HG02610 (cell line): ENCODE measurements at regions not wholly inside any gene's neighbourhood (a gene's known extent, or its start where the extent isn't known, plus 50 kb on each side); places are given as distances from the start of the nearest gene placed in this dataset.
A peak's percentile ranks its signal among the peaks of the same experiment; 100 is the strongest.

Experiments used
- ATAC-seq: cut with Tn5 transposase; IDR thresholded peaks from one replicate; pipeline ENCODE4 v1.9.1; 2021; ENCODE audit warnings: mild to moderate bottlenecking, moderate library complexity; ENCODE audit not compliant: unreplicated experiment

DNA sequence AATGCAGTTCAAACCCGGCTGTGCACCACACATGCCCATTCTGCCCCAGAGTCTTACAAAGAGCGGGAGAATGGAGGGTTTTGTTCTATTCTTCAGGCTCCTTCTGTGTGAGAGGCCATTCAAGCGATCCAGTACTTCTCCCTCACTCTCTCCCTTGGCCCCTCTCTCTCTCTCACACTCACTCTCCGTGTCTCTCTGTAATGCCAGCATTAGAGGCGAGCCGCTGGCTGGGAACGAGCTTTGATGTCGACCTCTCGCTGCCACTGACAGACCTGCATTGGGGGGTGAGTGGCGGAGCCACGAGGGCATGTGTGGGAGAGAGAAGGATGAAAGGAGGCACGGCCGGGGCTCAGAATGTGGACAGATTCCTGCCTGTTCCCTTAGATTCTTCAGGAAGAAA lies 231.7 kb upstream of the ARRDC4 start:
- no peak for ATAC-seq

DNA sequence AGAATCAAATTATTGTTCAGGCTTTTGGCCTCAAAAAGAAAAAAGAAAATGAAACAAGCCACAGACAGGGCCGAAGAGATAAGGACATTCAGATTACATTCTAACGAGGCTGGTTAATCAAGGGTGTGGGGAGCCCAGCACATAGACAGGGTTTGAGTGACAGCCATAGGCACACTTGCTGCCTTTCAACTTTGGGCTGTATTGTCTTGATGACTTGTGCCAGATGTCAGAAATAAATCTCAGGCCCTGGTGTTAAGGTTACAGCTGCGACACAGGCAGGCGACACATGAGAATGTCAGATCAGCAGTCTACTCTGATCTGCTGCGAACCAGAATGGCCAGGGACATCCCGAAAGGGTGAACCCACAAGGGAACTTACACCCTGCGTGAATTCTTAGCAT lies 231.2 kb upstream of the ARRDC4 start:
- no peak for ATAC-seq

DNA sequence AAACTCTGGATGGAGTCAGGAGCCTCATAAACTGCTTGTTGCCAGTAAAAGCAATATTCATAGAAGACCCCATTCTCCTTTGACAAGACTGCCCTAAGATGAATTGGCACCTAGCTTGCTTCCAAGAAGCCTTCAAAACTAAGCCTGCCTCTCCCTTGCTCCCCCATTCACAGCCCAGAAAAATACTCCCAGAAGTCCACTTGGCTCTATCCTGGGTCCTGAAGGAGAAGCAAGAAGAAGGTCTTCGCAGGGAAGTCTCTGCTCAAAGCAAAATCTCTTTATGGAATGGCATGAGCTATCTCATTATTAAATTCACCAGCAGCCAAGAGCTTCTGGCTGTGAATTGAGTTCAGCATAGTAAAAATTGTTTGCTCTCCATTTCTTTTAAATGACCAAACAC lies 230.2 kb upstream of the ARRDC4 start:
- no peak for ATAC-seq

DNA sequence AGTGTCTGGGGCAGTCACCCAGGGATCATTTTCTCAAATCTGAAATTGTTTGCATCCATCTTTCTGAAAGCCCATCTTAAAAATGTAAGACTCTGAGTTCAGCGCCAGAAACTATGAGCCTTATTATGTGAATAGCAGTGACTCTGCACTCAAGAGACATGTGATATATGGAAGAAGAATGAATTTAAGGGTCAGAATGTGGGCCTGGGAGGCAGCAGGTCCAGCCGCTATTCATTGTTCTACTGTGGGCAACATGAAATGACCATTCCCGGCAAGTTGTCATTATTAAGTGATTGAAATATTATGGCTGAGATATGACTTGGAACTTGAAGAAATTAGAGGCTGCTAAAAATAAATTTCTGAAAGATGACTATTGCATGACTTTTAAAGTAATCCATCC lies 228.6 kb upstream of the ARRDC4 start:
- ATAC-seq, result no peak

DNA sequence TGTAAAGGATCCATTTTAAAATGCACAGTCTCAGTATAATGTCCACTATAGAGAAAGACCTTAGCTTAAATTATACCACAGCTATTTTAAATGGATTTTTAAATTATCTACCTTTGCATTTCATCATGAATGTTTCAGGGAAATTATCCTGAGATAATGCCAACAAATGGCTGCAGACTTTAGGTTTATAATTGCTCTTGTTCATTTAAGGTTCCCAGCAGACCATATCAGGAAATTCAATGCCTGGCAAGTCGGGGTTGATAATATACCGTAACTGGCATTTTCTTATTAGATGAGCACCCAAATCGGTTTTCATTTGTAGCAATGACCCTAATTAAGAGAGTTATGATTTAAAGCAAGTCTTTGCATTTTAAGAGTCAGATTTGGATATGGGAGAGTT lies 227.1 kb upstream of the ARRDC4 start:
- no peak for ATAC-seq

DNA sequence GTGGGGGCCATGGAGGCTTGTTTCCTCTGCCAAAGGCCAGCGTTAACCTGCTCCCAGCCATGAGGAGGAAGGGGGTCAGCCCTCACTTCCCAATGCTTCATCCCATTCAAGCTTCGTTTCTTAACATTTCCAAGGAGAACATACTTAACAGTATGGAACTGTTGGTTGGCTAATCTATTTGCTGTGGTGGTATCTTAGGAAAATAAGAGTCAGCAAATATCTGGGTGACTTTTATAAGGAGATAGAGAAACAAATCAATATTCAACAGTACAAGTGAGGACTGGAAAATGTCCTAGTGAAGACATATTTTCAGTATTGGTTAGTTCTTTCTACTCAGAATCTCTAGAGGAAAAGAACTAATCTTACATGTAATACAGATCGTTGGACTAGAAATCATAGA lies 223.8 kb upstream of the ARRDC4 start:
- no peak for ATAC-seq

DNA sequence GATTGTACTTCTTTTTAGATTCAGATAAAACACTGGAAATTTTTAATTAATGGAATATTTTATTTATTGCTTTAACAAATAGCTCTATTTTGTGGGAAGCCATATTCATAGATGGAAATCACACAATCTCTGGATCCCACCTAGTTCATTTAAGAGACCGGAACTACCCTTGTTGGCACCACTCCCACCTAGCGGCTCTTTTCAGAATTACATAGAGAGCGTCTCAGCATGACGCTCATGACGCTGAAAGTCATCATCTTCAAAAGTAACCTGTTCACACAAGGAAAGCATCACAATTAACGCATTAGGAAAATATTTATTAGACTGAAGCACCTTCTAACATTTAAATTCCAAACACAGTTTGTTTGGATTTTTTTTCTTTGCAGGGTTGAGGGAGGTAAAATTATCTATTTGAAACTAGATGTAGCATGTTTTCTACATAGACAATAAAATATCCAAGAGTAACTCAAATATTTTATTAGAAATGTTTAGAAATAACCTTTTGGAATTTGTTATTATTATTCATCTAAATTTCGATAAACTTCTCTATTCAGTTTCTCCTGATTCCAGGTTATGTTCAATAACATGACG lies 214.9 kb upstream of the ARRDC4 start:
- ATAC-seq, result peak; percentile 64

DNA sequence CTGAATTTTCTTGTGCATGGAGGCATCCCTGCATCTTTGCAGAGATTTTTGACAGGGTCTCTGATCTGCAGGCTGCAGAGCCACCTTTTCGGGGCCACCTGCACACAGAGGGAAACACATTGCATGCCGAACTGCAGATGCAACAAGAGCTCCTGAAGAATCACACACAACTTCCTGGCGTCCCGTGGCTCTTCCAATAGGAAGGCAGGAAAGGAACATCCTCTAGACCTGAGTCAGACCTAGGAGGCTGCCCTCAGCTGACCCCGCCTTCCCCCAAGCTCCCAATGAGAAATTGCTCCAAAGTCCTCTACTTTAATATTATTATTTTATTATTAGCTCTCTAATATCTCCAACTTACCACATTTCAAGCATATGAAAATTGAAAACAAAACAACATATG lies 213.2 kb upstream of the ARRDC4 start:
- ATAC-seq, result no peak

DNA sequence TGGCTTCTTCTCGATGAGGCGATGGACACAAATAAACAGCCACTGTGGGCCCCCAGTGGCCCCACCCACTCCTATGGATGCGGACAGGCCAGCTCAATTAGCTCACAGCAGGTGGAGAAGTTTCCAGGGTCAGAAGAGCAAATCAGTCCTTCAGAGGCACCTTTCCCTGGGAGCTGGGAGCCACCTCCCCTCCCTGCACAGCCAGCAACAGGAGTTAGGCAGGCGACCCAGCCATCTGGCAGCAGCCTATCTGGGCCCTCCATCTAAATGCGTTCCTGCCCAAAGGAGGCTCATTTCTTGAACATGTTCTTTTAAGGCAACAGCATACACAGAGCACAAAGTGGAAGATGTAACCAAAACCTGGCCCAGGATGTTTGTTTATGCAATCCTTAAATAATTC lies 211.9 kb upstream of the ARRDC4 start:
- ATAC-seq, result no peak

DNA sequence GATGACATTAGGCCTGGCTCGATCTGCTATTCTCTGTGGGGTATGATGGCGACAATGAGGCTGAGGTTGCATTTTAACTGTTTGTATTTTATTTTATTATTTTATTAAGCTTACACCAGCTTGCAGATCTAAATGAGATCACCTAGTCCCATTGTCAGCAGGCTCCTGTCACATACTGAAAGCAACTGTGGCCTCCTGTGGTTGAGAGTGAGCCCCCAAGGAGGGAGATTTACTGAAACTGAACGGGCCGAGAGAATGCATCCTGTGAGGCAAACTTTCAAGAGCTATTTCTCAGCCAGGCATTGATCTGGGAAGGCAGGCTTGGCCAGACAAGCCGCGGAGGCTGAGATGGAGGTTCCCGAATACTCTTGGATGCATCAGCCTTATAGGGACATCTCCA lies 210.4 kb upstream of the ARRDC4 start:
- no peak for ATAC-seq

DNA sequence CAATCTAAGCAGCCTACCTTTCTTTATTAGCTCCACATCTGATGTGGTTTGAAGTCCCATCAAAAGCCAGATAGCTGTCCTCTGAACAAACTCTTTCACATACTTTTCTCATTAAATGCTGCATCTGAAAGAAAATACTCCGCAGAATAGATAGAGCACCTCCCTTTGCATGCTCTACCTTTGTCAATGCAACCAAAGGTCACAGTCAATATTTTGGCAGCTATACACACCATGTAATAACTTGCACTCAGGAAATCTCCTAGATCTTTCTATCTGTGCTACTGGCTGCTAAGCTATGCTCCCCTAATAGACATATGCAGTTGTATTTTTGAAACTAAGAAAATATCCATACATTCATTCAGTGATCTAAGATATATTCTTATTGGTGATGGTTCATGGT lies 204.8 kb upstream of the ARRDC4 start:
- ATAC-seq, result no peak

DNA sequence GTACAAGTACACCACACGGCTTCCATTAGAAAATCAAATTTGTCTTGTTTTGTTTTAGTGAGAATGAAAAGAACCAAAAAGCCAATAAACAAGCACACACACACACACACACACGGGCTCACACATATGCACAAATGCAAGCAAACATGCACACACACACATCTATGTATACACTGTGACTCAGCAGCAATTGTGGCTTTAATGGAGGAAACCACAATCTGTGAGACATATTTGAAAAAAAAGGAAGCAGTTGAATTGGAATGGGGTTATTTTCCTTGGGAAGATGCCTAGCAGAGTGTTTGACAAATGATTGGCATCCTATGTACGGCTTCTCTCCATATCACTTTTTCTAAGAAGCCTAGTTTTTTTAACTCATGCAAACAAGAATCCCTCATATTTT lies 201.1 kb upstream of the ARRDC4 start:
- no peak for ATAC-seq

DNA sequence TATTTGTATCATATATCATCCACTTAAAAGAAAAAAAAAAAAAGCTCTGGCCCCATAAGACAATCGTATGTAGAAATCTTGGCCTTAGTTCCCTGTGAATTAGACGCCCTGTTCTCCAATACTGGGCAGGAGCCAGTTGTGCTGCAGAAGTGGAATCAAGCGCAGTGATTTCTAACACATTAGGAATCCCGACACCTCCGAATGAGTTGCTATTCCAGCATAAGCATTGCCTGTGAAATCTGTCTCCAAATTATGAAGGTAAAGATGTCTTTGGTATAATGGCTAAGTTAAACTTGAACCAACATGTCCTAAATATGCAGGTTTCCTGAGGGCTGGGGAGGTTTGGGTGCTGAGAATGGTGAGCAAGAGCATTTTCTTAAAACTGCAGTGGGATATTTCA lies 199.4 kb upstream of the ARRDC4 start:
- no peak for ATAC-seq

DNA sequence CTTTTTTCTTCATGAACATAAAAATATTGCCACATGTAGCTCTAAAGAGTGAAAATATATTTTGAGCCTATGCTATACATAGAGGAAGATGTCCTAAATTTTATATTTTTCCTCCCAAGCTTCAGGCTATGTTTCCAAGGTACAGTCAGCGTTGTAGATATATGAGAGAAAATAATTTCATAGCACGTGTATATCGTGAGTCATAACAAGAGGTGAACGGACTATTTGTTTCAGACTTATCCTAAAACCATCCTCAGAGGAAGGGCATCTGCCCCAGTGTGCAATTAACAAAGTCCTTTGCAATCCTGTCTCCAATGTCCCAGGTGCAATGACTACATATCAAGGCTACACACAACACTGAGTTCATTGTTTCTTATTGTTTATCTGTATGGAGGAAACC lies 177.3 kb upstream of the ARRDC4 start:
- no peak for ATAC-seq

DNA sequence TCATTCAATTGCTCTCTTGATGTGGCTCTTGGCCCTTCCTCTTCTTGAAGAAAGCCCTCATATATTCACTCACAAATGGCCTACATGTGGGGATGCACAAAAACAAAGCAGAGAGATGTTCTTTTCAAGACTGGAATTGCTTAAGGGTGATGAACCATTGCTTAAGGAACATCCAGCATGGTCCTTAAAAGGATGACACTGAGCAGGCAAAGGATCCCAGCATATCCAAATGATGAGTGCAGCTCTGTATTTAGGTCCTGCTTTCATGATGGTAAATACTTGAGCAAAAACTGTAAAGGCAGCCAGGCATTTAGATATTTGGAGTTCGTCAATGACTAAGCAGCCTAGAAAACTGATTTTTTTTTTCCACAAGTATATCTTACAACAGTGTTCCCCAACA lies 173.8 kb upstream of the ARRDC4 start:
- ATAC-seq, result no peak

DNA sequence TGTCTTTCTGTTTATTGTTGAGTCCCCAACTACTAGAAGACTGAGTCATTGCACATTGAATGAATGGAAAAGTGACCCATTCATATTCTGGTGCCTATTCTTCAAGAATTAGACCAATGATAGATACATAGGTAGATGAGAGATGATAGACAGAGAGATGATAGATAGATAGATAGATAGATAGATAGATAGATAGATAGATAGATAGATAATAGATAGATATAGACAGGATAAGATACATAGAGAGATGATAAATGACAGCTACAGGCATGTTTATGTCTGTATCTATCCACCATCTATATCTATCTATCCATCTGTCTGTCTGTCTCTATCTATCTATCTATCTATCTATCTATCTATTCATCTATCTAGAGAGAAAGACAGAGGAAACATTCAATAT lies 170.3 kb upstream of the ARRDC4 start:
- ATAC-seq, result no peak

DNA sequence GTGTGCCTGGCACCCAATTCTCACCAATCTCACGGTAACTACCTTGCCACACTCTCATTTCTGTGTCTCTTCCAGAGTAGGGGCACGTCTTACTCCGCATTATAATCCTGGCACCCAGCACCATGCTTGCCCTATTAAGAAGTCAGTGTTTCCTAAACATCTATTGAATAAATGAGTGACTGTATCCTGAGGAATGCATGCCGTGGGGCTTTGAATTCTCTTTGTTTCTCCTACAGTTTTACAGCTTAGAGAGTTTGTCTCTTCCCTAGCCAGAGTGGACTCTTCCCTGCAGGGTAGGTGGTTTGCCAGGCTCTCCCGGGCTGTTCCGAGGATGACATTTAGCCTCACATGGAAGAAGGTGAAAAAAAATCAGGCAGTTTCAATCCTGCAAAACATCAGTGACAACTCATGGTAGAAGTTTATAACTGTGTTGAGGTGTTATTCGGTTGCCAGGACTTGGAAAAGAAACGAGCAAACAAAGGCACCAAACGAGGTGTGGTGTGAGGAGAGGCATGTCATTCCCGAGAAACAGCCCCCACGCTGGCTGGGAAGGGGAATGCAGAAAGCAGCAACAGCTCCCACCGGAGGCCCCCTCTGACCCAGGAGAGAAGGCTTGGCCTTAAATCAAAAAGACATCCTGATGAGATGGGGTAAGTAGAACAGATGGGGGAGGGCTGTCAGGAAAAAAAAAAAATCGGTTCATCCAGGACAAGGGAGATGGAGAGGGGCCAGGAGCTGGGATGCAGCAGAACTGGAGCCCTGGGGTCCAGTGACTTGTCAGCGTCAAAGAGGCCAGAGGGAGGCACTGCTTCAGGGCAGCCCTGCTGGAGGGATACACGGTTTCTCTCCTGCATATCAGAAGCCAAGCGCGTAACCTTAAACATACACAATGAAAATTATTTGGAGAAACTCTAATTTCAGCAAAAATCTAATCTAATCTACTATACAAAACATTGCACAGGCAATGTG lies 168.4 kb upstream of the ARRDC4 start:
- no peak for ATAC-seq

DNA sequence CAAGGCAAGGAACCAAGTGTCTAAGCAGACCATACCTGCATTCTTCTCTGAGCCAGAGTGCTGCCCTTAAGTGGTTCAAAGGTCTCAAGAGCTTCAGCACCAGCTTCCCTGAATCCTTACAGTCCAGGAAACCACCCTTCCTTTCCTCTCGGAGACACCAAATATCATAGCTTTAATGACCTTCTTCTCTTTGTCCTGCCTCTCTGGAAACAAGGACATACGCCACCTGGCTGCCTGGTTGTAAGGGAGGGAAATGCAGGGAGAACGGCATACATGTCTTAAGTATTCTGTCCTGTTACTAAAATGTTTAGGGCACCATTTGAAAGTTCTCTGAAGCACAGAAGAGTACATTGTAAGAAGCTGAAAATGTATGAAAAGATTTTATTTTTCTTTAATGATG lies 155.6 kb upstream of the ARRDC4 start:
- ATAC-seq, result no peak

DNA sequence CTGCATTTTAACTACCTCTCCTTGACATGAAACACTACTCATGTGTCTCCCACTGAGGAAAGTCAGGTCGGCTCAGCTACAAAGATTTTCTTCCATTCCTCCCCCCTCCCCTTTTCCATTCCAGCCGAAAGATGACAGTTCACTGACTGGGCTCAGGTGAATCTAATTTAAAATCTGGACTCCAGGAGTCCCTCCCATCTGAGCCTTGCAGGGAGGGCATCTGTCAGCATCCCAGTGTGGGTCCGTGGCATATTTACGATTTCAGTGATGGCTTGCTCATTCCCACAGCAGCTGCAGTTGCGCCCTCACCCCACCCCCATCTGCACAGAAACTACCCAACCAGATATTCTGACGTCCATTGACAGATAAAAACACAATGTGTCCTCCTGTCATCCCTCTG lies 153.7 kb upstream of the ARRDC4 start:
- no peak for ATAC-seq

DNA sequence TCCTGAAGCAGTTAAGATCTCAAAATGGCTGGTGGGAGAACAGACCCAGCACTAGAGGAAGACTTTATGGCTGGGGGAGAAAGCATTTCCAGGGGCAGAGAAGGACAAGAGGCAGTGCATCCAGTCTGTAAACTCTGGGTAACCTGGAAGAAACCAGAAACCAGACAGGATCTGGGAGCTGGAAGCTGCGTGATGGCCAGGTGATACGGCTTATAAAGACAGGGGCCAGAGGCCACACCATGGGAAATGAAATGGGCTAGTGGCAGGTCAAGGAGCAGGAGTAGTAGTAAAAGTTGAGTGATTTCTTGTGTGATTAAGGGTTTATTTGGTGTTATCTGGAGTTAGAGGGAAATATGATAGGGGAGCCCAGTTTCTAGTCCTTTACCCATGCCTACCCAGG lies 144.7 kb upstream of the ARRDC4 start:
- no peak for ATAC-seq

DNA sequence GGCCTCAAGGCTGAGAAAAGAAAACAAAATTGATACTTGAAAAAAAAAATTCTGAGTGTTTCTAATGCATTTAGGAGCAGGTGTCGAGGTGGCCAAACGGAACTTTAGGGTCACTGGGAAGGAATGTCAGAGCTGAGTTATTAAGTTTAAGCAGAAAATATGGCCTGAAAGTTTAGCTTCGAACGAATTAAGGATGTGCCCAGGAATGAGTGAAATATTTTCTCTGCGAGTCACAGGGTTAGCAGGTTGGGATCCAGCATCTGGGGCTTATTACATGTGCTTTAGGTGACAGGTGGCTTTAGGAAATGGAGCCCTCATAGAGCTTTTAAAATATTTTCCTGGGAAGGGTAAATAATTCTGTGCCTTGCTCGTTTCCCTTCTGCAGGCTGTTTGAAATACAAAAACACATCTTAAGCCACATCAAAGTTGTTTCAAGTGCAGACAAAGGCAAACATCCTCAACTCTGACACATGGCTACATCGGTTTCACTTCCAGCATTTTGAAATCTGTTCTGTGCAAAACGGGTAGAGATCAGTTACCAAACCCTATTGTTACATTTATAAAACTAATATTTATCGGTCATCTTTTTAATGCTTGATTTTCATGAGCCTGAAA lies 143.1 kb upstream of the ARRDC4 start:
- no peak for ATAC-seq

DNA sequence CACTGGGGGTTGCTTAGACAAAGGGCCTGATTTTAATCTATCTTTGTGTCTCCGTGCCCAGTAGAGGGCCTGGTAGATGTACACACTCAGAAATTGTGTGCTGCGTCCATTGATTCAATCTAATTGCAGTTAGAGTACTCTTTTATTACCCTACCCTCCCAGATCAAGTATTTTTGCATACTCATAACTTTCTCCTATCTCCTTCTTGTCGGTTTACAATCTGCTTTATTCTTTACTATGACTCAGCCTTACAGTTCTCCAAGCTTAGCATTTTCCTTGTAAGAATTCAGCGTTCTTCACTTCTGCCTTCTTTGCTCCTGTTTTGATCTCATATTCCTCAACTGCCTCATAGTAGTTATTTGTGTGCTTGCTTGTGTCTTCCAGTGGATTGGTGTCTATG lies 124.5 kb upstream of the ARRDC4 start:
- ATAC-seq, result no peak
